ENCODE measurements at regions not wholly inside any gene's neighbourhood (a gene's known extent, or its start where the extent isn't known, plus 50 kb on each side); places are given as distances from the start of the nearest gene placed in this dataset.

DNA sequence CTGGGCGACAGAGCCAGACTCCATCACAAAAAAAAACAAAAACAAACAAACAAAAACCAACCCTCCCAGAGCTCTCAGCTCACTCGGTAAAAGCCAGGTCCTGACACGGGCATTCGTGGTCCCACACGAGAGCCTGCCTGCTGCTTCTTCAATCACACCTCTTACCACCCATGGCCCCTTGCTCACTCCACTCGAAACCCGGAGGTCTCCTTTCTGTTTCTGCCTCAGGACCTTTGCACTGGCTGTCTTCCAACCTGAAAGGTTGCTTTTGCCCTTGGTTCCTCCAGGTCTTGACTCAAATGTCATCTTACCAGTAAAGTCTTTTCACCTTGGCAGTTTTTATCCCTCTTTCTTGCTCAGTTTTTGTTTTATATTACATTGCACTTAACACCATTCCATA lies 169.6 kb downstream of the EVX1 start:
- TF ChIP-seq, protein P1, sequence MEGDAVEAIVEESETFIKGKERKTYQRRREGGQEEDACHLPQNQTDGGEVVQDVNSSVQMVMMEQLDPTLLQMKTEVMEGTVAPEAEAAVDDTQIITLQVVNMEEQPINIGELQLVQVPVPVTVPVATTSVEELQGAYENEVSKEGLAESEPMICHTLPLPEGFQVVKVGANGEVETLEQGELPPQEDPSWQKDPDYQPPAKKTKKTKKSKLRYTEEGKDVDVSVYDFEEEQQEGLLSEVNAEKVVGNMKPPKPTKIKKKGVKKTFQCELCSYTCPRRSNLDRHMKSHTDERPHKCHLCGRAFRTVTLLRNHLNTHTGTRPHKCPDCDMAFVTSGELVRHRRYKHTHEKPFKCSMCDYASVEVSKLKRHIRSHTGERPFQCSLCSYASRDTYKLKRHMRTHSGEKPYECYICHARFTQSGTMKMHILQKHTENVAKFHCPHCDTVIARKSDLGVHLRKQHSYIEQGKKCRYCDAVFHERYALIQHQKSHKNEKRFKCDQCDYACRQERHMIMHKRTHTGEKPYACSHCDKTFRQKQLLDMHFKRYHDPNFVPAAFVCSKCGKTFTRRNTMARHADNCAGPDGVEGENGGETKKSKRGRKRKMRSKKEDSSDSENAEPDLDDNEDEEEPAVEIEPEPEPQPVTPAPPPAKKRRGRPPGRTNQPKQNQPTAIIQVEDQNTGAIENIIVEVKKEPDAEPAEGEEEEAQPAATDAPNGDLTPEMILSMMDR (IDR thresholded peaks at IDR 0.05; ENCODE audit: borderline replicate concordance): no peak
- Histone ChIP-seq H3K27me3 (ENCODE audit: low read depth) (peaks cover 11% of the 10 kb centered on the region), H3K36me3 (no peaks in the 10 kb centered on the region), H3K9me3 (replicated peaks) (no peaks in the 10 kb centered on the region), H3K4me3 (no peak overlapping the region), H3K4me1 (no peaks in the 10 kb centered on the region), H3K27ac (replicated peaks) (no peak overlapping the region)
- no peak for DNase-seq
- intact Hi-C loops (cut with micrococcal nuclease): no loop called here

DNA sequence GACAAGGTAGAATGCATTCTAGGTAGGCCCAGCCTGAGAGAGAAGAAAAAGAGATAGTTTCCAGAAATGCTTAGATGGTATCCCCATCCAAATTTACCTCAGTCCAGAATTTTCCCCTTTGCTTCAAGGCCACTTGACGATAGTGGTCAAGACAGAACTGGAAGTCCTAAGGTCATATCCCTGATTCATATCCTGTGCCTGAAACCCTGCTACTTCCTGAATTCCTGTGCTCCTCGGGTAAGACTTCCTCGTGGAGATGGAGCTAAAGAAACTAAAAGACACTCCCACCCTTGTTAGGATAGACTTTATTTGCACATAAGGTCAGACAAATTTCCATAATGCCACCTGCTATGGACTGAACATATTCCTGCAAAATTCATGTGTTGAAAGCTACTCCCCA lies 175.9 kb downstream of the EVX1 start:
- H3K27me3 ChIP-seq (ENCODE audit: low read depth): no peaks in the 10 kb centered on the region
- H3K36me3 ChIP-seq: no peaks in the 10 kb centered on the region
- TF ChIP-seq, protein P1 (IDR thresholded peaks at IDR 0.05; ENCODE audit: borderline replicate concordance): no peak
- no peak overlapping the region for H3K27ac ChIP-seq (replicated peaks)
- intact Hi-C loops (cut with micrococcal nuclease): no loop called here
- no peaks in the 10 kb centered on the region for H3K9me3 ChIP-seq (replicated peaks)
- no peak for DNase-seq
- H3K4me1 ChIP-seq: no peaks in the 10 kb centered on the region
- H3K4me3 ChIP-seq: no peak overlapping the region

DNA sequence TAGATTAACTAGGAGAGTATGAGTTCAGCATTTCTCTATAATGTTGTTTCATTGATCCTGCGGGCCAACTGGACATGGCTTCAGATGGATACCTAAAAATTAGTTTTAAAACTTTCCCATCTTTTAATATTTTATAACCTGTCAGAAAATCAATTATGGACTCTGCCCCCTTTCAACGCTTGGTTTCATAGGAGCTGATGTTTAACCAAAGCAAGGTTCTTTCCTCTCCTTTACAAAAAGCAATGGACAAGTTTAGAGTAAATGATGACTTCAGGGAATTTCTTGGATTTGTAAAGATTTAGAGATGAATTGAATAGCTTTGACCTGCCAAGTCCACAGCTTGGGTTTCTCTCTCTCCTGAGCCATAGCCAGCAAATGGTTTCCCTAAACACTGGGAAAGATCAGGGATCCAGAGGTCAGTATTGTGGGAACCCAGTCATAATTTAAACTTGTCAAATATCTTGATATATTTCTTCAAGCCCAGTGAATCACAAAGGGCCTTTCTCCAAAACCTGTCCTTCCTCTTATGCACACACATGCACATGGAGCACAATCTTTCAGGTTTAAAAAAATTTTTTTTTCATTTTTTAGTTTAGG lies 177.1 kb downstream of the EVX1 start:
- TF ChIP-seq, protein P1 (IDR thresholded peaks at IDR 0.05; ENCODE audit: borderline replicate concordance): no peak
- Histone ChIP-seq H3K4me3 (no peak overlapping the region), H3K9me3 (replicated peaks) (no peaks in the 10 kb centered on the region), H3K36me3 (no peaks in the 10 kb centered on the region), H3K27ac (replicated peaks) (no peak overlapping the region), H3K4me1 (no peaks in the 10 kb centered on the region), H3K27me3 (ENCODE audit: low read depth) (no peaks in the 10 kb centered on the region)
- intact Hi-C loops (cut with micrococcal nuclease): no loop called here
- no peak for DNase-seq

DNA sequence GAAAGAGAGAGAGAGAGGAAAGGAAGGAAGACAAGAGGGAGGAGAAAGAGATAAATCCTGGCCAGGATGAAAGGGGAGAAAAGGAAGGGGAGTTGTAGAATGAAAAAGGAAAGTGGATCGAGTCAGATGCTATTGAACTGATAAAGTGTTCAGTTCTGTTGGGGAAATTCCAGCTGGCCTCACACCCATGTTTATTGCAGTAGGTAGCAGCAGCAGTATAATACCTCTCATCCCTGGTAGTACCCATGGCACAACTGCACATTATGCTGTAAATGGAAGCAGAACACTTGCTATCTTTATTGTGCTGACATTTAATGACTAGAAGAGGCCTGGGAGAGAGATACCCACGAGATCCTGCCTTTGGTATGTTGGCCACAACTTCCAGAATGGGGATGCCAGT lies 178.1 kb downstream of the EVX1 start:
- no peak for DNase-seq
- H3K9me3 ChIP-seq (replicated peaks): no peaks in the 10 kb centered on the region
- intact Hi-C loops (cut with micrococcal nuclease): no loop called here
- H3K27me3 ChIP-seq (ENCODE audit: low read depth): no peaks in the 10 kb centered on the region
- TF ChIP-seq, protein P1 (IDR thresholded peaks at IDR 0.05; ENCODE audit: borderline replicate concordance): no peak
- H3K4me3 ChIP-seq: no peak overlapping the region
- H3K36me3 ChIP-seq: no peaks in the 10 kb centered on the region
- no peak overlapping the region for H3K27ac ChIP-seq (replicated peaks)
- no peaks in the 10 kb centered on the region for H3K4me1 ChIP-seq

DNA sequence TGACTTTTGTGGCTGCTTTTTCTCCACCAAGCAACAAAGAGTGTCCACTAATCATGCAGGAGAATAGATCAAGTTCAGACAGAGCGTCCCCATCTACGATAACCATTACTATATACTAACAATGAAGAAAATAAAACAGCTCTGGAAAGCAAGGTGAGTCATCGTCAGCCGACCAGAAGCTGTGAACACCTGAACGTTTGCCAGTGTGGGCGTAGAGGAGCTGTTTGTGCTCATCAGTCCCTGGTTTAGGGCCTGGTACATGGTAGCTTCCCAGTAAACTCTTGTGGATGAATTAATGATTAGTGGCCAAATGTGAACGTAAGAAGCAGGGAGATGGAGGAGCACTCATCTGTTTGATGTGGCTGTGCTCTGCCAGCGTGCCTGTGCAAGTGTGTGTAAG lies 180.7 kb downstream of the EVX1 start:
- DNase-seq: no peak
- intact Hi-C loops (cut with micrococcal nuclease): no loop called here
- TF ChIP-seq, protein P1 (IDR thresholded peaks at IDR 0.05; ENCODE audit: borderline replicate concordance): no peak
- no peaks in the 10 kb centered on the region for H3K4me1 ChIP-seq
- H3K27me3 ChIP-seq (ENCODE audit: low read depth): no peaks in the 10 kb centered on the region
- no peak overlapping the region for H3K4me3 ChIP-seq
- H3K36me3 ChIP-seq: no peaks in the 10 kb centered on the region
- peaks cover 7% of the 10 kb centered on the region for H3K9me3 ChIP-seq (replicated peaks)
- H3K27ac ChIP-seq (replicated peaks): no peak overlapping the region

Measured in left ventricle myocardium inferior (tissue), 1 donor.